GM10266 (cell line): ENCODE measurements at regions not wholly inside any gene's neighbourhood (a gene's known extent, or its start where the extent isn't known, plus 50 kb on each side); places are given as distances from the start of the nearest gene placed in this dataset.

ENCODE experiments used
- DNase-seq: peaks from one replicate; pipeline ENCODE4 v3.0.0; 2012; ENCODE audit errors: extremely low spot score
- TF ChIP-seq, protein P1 (sequence below): IDR thresholded peaks from 2 replicates; pipeline ENCODE4 v1.5.1; 2012; ENCODE audit warnings: mild to moderate bottlenecking, low read depth; ENCODE audit not compliant: control insufficient read depth, insufficient read depth; ENCODE audit errors: missing control alignments

DNA sequence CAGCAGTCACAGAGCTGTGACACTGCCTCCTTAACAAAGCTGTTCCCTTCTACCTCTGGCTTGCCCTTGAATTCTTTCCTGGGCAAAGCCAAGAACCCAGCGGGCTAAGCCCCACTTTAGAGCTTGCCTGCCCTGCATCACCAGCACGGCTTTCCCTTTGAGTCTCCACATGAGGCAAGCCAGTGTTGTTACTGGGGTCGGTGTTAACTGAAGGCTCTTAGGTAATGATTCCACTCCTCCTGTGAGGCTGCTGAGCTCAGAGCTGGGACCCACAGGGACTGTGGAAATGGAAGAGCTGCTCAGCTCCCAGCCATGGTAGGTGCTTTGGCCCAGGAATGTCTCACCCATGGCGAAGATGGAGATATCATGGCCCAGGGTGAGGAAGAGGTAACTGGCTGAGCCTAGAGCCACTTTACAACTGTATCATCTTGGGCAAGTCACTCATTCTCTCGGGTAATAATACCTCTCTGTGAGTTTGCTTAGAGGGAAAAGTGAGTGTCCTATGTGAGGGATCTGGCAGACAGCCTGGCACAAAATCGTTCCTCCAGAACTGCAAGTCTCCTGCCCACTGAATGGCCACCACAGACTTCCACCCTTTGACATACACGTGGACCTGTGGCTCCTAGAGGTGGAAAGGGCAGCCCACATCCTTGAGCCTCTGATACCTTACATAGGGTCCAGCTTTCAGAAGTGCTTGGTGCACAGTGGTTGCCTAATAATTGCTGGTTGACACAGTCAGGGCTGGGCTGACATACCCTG lies 654.1 kb downstream of the PTPRU start:
- TF ChIP-seq, protein P1, sequence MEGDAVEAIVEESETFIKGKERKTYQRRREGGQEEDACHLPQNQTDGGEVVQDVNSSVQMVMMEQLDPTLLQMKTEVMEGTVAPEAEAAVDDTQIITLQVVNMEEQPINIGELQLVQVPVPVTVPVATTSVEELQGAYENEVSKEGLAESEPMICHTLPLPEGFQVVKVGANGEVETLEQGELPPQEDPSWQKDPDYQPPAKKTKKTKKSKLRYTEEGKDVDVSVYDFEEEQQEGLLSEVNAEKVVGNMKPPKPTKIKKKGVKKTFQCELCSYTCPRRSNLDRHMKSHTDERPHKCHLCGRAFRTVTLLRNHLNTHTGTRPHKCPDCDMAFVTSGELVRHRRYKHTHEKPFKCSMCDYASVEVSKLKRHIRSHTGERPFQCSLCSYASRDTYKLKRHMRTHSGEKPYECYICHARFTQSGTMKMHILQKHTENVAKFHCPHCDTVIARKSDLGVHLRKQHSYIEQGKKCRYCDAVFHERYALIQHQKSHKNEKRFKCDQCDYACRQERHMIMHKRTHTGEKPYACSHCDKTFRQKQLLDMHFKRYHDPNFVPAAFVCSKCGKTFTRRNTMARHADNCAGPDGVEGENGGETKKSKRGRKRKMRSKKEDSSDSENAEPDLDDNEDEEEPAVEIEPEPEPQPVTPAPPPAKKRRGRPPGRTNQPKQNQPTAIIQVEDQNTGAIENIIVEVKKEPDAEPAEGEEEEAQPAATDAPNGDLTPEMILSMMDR, result no peak
- no peak for DNase-seq

GRCh38 chr1:29889776-29890175 lies 653.5 kb downstream of the PTPRU start:
- no peak for DNase-seq
- TF ChIP-seq, protein P1, result no peak

- TF ChIP-seq, protein P1, result no peak
- DNase-seq, result no peak
These were observed 648.4 kb downstream of the PTPRU start for GRCh38 chr1:29884740-29885139.

- TF ChIP-seq, protein P1, result no peak
- no peak for DNase-seq
These were observed 647.7 kb downstream of the PTPRU start for GRCh38 chr1:29883986-29884385.

GRCh38 chr1:29883411-29883832 lies 647.1 kb downstream of the PTPRU start:
- no peak for DNase-seq
- TF ChIP-seq, protein P1, result no peak

DNA sequence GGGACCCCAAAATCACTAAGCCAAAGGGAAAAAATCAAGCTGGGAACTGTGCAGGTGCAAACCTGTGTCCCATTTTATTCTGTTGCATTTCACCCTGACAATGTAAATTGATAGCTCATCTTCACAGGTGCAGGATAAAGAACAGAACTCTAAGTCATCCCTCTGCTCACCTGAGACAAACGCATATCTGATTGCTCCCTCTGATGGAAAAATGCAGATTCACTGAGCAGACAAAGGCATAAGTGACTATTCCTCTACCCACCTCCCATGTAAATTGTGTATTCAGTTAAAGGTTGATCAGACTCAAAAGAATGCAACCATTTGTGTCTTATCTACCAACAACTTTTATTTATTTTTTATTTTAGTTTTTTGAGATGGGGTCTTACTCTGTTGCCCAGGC lies 644.2 kb downstream of the PTPRU start:
- TF ChIP-seq, protein P1, result no peak
- no peak for DNase-seq

GRCh38 chr1:29879217-29879616 lies 642.9 kb downstream of the PTPRU start:
- no peak for DNase-seq
- TF ChIP-seq, protein P1, result no peak
